Stomach (tissue), 8 donors: ENCODE measurements at regions not wholly inside any gene's neighbourhood (a gene's known extent, or its start where the extent isn't known, plus 50 kb on each side); places are given as distances from the start of the nearest gene placed in this dataset.

ENCODE experiments used
- DNase-seq, 2 donors: peaks; one replicate each; pipeline versions ENCODE4 v3.0.0 to v3.0.0-alpha.2; 2013 to 2019
- H3K27ac ChIP-seq, 5 donors: fragments of 200-600 bp in 4 of 5; sonication (generic) in 4 of 5; one replicate each; pipeline ENCODE4 v1.5.1; 2013 to 2019; ENCODE audit warnings: mild to moderate bottlenecking in 1 of 5, moderate library complexity in 1 of 5
- H3K27me3 ChIP-seq, 3 donors: fragments of 200-600 bp; sonication (generic); one replicate each; pipeline ENCODE4 v1.5.1; 2017 to 2019; ENCODE audit warnings: mixed run types in 1 of 3
- H3K36me3 ChIP-seq, 4 donors: fragments of 200-600 bp; sonication (generic); 1 replicate in 3 of 4; 2 replicates in 1 of 4; pipeline ENCODE4 v1.5.1; 2016 to 2019
- H3K4me1 ChIP-seq, 4 donors: fragments of 200-600 bp; sonication (generic); one replicate each; pipeline ENCODE4 v1.5.1; 2016 to 2019
- H3K4me3 ChIP-seq, 4 donors: fragments of 200-600 bp; sonication (generic) in 3 of 4; one replicate each; pipeline ENCODE4 v1.5.1; 2016 to 2019; ENCODE audit warnings: mild to moderate bottlenecking in 1 of 4
- H3K9me3 ChIP-seq, 4 donors: fragments of 200-600 bp; sonication (generic); one replicate each; pipeline ENCODE4 v1.5.1; 2016 to 2019
- CTCF ChIP-seq, 7 experiments: fragments of 450-650 bp in 4 of 7; fragments of 200-600 bp in 3 of 7; sonication (generic) in 3 of 7; IDR thresholded peaks; one replicate each; pipeline ENCODE4 v1.5.1; 2016 to 2019; ENCODE audit warnings: antibody characterized with exemption in 7 of 7, control low read depth in 2 of 7, mild to moderate bottlenecking in 1 of 7
- EP300 ChIP-seq: sonication (generic); formaldehyde crosslinking; IDR thresholded peaks from one replicate; pipeline ENCODE4 v1.6.1; 2017; ENCODE audit warnings: antibody characterized with exemption
- POLR2A ChIP-seq, 4 donors: fragments of 450-650 bp; IDR thresholded peaks; one replicate each; pipeline ENCODE4 v1.6.1; 2016; ENCODE audit warnings: antibody characterized with exemption in 4 of 4, control low read depth in 2 of 4, mild to moderate bottlenecking in 1 of 4, moderate library complexity in 1 of 4
- POLR2AphosphoS5 ChIP-seq, 3 donors: sonication (generic); formaldehyde crosslinking; IDR thresholded peaks; one replicate each; pipeline ENCODE4 v1.6.1; 2016; ENCODE audit warnings: antibody characterized with exemption in 3 of 3
- WGBS, 5 donors: extraction: QIAGEN DNeasy Blood & Tissue Kit in 3 of 5; methylation state at CpG; one replicate each; pipeline versions ENCODE4 v1.1.5 to v1.1.7; 2013 to 2018; 5-methylcytosine and 5-hydroxymethylcytosine counted together
- intact Hi-C: fragments of 100-400 bp; cut with DNase I; formaldehyde crosslinking; loops from one replicate; pipeline ENCODE4 v1.15.1; 2023; ENCODE audit warnings: low total_unique reads
- donor health status: healthy with polysubstance abuse.
- donor health status: Bipolar disorder and iron deficiency.
- donor health status: healthy.

- peak in 1 of 4 donors; percentile 18 for TF ChIP-seq POLR2A (IDR thresholded peaks at IDR 0.05)
- no peak for TF ChIP-seq CTCF (IDR thresholded peaks at IDR 0.05)
- Histone ChIP-seq H3K4me1 (no peaks in the 10 kb centered on the region), H3K27me3 (peaks cover 0 to 11% (median 0%) of the 10 kb centered on the region in 3 donors), H3K27ac (no peak overlapping the region), H3K36me3 (no peaks in the 10 kb centered on the region), H3K4me3 (no peak overlapping the region), H3K9me3 (no peaks in the 10 kb centered on the region)
- no peak for DNase-seq
- WGBS, 5 donors: 76 to 87% (median 84%) methylated on average over 10 of the region's 10 CpGs
- intact Hi-C loops: no loop called here
Measured at GRCh38 chr6:167651318-167652041, 175.2 kb upstream of the AFDN start.

GRCh38 chr6:167652042-167652700, 174.5 kb upstream of the AFDN start:
- H3K27ac ChIP-seq: no peak overlapping the region
- H3K4me1 ChIP-seq: no peaks in the 10 kb centered on the region
- TF ChIP-seq POLR2A (IDR thresholded peaks at IDR 0.05) (no peak), CTCF (IDR thresholded peaks at IDR 0.05) (no peak), EP300 (no peak), POLR2AphosphoS5 (IDR thresholded peaks at IDR 0.05) (no peak)
- no peaks in the 10 kb centered on the region for H3K36me3 ChIP-seq
- peaks cover 0 to 11% (median 0%) of the 10 kb centered on the region in 3 donors for H3K27me3 ChIP-seq
- H3K4me3 ChIP-seq: no peak overlapping the region
- intact Hi-C loops: no loop called here
- no peak for DNase-seq
- 82 to 86% (median 84%) methylated on average over 23 of the region's 23 CpGs for WGBS, 5 donors
- H3K9me3 ChIP-seq: no peaks in the 10 kb centered on the region

GRCh38 chr6:167652701-167653095, 174.0 kb upstream of the AFDN start:
- Histone ChIP-seq H3K4me3 (no peak overlapping the region), H3K4me1 (no peaks in the 10 kb centered on the region), H3K9me3 (no peaks in the 10 kb centered on the region), H3K27ac (no peak overlapping the region), H3K36me3 (no peaks in the 10 kb centered on the region), H3K27me3 (peaks cover 0 to 11% (median 0%) of the 10 kb centered on the region in 3 donors)
- intact Hi-C loops: no loop called here
- WGBS, 5 donors: 45 to 62% (median 51%) methylated on average over 12 to 13 of the region's 13 CpGs
- no peak for TF ChIP-seq POLR2A (IDR thresholded peaks at IDR 0.05)
- DNase-seq: no peak

GRCh38 chr6:167653561-167653960, 173.2 kb upstream of the AFDN start:
- Histone ChIP-seq H3K4me1 (no peaks in the 10 kb centered on the region), H3K4me3 (no peak overlapping the region), H3K9me3 (no peaks in the 10 kb centered on the region), H3K36me3 (no peaks in the 10 kb centered on the region), H3K27me3 (peaks cover 0 to 11% (median 0%) of the 10 kb centered on the region in 3 donors), H3K27ac (no peak overlapping the region)
- WGBS, 5 donors: 89 to 94% (median 90%) methylated on average over 23 of the region's 23 CpGs
- TF ChIP-seq POLR2A (IDR thresholded peaks at IDR 0.05) (no peak), EP300 (no peak), CTCF (IDR thresholded peaks at IDR 0.05) (no peak)
- intact Hi-C loops: no loop called here
- no peak for DNase-seq

GRCh38 chr6:167654389-167654788, 172.3 kb upstream of the AFDN start:
- Histone ChIP-seq H3K36me3 (no peaks in the 10 kb centered on the region), H3K4me1 (no peaks in the 10 kb centered on the region), H3K9me3 (no peaks in the 10 kb centered on the region), H3K27me3 (peaks cover 0 to 10% (median 0%) of the 10 kb centered on the region in 3 donors), H3K27ac (no peak overlapping the region), H3K4me3 (no peak overlapping the region)
- DNase-seq: no peak
- intact Hi-C loops: no loop called here
- WGBS, 5 donors: 87 to 97% (median 91%) methylated on average over 4 of the region's 4 CpGs
- TF ChIP-seq POLR2AphosphoS5 (IDR thresholded peaks at IDR 0.05) (no peak), POLR2A (IDR thresholded peaks at IDR 0.05) (no peak), CTCF (IDR thresholded peaks at IDR 0.05) (no peak), EP300 (no peak)
